A673 (cell line): ENCODE measurements at regions not wholly inside any gene's neighbourhood (a gene's known extent, or its start where the extent isn't known, plus 50 kb on each side); places are given as distances from the start of the nearest gene placed in this dataset.

ENCODE experiments used
- CTCF ChIP-seq: fragments of 300-800, 200-600 bp; sonication (generic); conservative IDR thresholded peaks from 2 replicates; pipeline ENCODE4 v1.5.1; 2017; ENCODE audit warnings: low read depth, mild to moderate bottlenecking, antibody characterized with exemption, low read length, moderate library complexity, mixed read lengths
- EZH2 ChIP-seq: fragments of 200-600 bp; sonication (generic); IDR thresholded peaks from 2 replicates; pipeline ENCODE4 v1.6.1; 2017; ENCODE audit warnings: borderline replicate concordance, low read depth, mild to moderate bottlenecking, mixed read lengths, antibody characterized with exemption, low read length; ENCODE audit not compliant: poor library complexity, severe bottlenecking

GRCh38 chrX:94058728-94059382 lies 384.8 kb downstream of the FAM133A start:
- TF ChIP-seq EZH2 (no peak), CTCF (peak; percentile 62)
